Keratinocyte (primary cell): ENCODE measurements at regions not wholly inside any gene's neighbourhood (a gene's known extent, or its start where the extent isn't known, plus 50 kb on each side); places are given as distances from the start of the nearest gene placed in this dataset.

ENCODE experiments used
- DNase-seq: peaks from one replicate; pipeline ENCODE4 v3.0.0-alpha.2; 2011; ENCODE audit warnings: low read depth, missing footprints, low spot score
- FAIRE-seq: peaks from 2 replicates; lab custom pipeline; 2011; peaks lifted over from hg19 to GRCh38; lab: Jason Lieb, UNC
- H2AFZ ChIP-seq: 2 replicates; pipeline ENCODE4 v1.6.0; 2012; ENCODE audit warnings: low read length, control low read depth, inconsistent platforms; ENCODE audit not compliant: control insufficient read depth
- H3K27ac ChIP-seq: 2 replicates; pipeline ENCODE4 v1.5.1; 2011; ENCODE audit warnings: low read length; ENCODE audit not compliant: control insufficient read depth, insufficient read depth
- H3K27me3 ChIP-seq: 3 replicates; pipeline ENCODE4 v1.6.0; 2011; ENCODE audit warnings: low read length; ENCODE audit not compliant: control insufficient read depth, insufficient read depth; ENCODE audit errors: extremely low read depth
- H3K36me3 ChIP-seq, 2 experiments: 2 replicates in 1 of 2; 3 replicates in 1 of 2; pipeline ENCODE4 v1.5.1; 2011; ENCODE audit warnings: low read length in 2 of 2, mild to moderate bottlenecking in 1 of 2; ENCODE audit not compliant: control insufficient read depth in 2 of 2, insufficient read depth in 2 of 2; ENCODE audit errors: extremely low read depth in 1 of 2
- H3K4me1 ChIP-seq: 3 replicates; pipeline ENCODE4 v1.5.1; 2011; ENCODE audit warnings: low read length; ENCODE audit not compliant: control insufficient read depth, insufficient read depth; ENCODE audit errors: extremely low read depth
- H3K4me2 ChIP-seq: 3 replicates; pipeline ENCODE4 v1.6.0; 2011; ENCODE audit warnings: low read depth, low read length; ENCODE audit not compliant: control insufficient read depth, insufficient read depth; ENCODE audit errors: extremely low read depth
- H3K4me3 ChIP-seq, 3 experiments: fragments of 200-600 bp in 1 of 3; sonication (generic) in 1 of 3; 2 replicates in 2 of 3; 3 replicates in 1 of 3; pipeline ENCODE4 v1.5.1; 2011 to 2016; ENCODE audit warnings: low read length in 3 of 3, mild to moderate bottlenecking in 3 of 3, control low read depth in 2 of 3, inconsistent platforms in 1 of 3, low read depth in 1 of 3, mixed read lengths in 1 of 3, mixed run types in 1 of 3, moderate library complexity in 1 of 3; ENCODE audit not compliant: control insufficient read depth in 2 of 3, insufficient read depth in 2 of 3; ENCODE audit errors: extremely low read depth in 1 of 3
- H3K79me2 ChIP-seq: 2 replicates; pipeline ENCODE4 v1.6.0; 2012; ENCODE audit warnings: low read length; ENCODE audit not compliant: control insufficient read depth, insufficient read depth
- H3K9ac ChIP-seq: 3 replicates; pipeline ENCODE4 v1.6.0; 2011; ENCODE audit warnings: low read length; ENCODE audit not compliant: control insufficient read depth, insufficient read depth; ENCODE audit errors: extremely low read depth
- H3K9me1 ChIP-seq: 3 replicates; pipeline ENCODE4 v1.6.0; 2011; ENCODE audit warnings: low read length; ENCODE audit not compliant: control insufficient read depth, insufficient read depth; ENCODE audit errors: extremely low read depth
- H3K9me3 ChIP-seq: 2 replicates; pipeline ENCODE4 v1.5.1; 2012; ENCODE audit warnings: low read depth, low read length; ENCODE audit not compliant: control insufficient read depth
- H4K20me1 ChIP-seq: 3 replicates; pipeline ENCODE4 v1.6.0; 2011; ENCODE audit warnings: low read length; ENCODE audit not compliant: control insufficient read depth, insufficient read depth; ENCODE audit errors: extremely low read depth
- EZH2 ChIP-seq: IDR thresholded peaks from one replicate; pipeline ENCODE4 v1.6.1; 2012; ENCODE audit warnings: inconsistent platforms, mild to moderate bottlenecking, low read length, moderate library complexity
- dilution Hi-C: fragments of 300-500 bp; cut with MboI; formaldehyde crosslinking; loops from one replicate; pipeline ENCODE4 v1.7.0; 2020; ENCODE audit warnings: low sequenced_read_pairs; ENCODE audit not compliant: extremely low pct_ligation_motif_present
- TF ChIP-seq, protein P1 (sequence below), 3 experiments: IDR thresholded peaks in 1 of 3; conservative IDR thresholded peaks in 1 of 3; optimal IDR thresholded peaks in 1 of 3; 2 replicates in 2 of 3; 3 replicates in 1 of 3; pipeline versions ENCODE3 to v1.5.1; 2011; ENCODE audit warnings: low read length in 3 of 3, mild to moderate bottlenecking in 3 of 3, moderate library complexity in 2 of 3, control low read depth in 1 of 3, inconsistent platforms in 1 of 3; ENCODE audit not compliant: insufficient read depth in 2 of 3; ENCODE audit errors: extremely low read depth in 1 of 3

DNA sequence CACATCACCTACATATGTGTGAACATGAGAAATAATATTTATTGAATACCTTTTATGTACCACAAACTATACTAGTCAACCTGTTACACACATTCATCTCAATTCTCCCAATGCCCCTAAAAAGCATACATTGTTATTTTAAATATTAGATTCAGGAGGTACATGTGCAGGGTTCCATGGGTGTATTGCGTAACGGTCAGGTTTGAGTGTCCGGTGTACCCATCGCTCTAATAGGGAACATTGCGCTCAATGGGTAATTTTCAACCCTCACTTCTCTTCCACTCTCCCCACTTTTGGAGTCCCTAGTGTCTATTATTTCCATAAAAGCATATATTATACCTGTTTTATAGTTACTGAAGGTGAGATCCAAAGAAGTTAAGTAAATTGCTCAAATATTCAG lies 82.0 kb downstream of the IFI44 start:
- Histone ChIP-seq H4K20me1 (no peaks in the 10 kb centered on the region), H3K36me3 (no peaks in the 10 kb centered on the region), H2AFZ (no peak overlapping the region), H3K9me1 (no peaks in the 10 kb centered on the region), H3K27me3 (no peaks in the 10 kb centered on the region), H3K79me2 (no peaks in the 10 kb centered on the region), H3K9me3 (no peaks in the 10 kb centered on the region), H3K27ac (no peak overlapping the region), H3K4me3 (no peak overlapping the region), H3K4me2 (no peak overlapping the region), H3K4me1 (no peaks in the 10 kb centered on the region), H3K9ac (no peak overlapping the region)
- no peak for DNase-seq
- dilution Hi-C loops, result no loop called here
- TF ChIP-seq, protein P1, sequence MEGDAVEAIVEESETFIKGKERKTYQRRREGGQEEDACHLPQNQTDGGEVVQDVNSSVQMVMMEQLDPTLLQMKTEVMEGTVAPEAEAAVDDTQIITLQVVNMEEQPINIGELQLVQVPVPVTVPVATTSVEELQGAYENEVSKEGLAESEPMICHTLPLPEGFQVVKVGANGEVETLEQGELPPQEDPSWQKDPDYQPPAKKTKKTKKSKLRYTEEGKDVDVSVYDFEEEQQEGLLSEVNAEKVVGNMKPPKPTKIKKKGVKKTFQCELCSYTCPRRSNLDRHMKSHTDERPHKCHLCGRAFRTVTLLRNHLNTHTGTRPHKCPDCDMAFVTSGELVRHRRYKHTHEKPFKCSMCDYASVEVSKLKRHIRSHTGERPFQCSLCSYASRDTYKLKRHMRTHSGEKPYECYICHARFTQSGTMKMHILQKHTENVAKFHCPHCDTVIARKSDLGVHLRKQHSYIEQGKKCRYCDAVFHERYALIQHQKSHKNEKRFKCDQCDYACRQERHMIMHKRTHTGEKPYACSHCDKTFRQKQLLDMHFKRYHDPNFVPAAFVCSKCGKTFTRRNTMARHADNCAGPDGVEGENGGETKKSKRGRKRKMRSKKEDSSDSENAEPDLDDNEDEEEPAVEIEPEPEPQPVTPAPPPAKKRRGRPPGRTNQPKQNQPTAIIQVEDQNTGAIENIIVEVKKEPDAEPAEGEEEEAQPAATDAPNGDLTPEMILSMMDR (optimal IDR thresholded peaks at IDR 0.05 in 1 of 3, IDR thresholded peaks at IDR 0.05 in 1 of 3, conservative IDR thresholded peaks at IDR 0.05 in 1 of 3; ENCODE audit: extremely low read depth in 1 of 3, insufficient read depth in 2 of 3, low read length in 3 of 3), result no peak
- no peak for TF ChIP-seq EZH2
- no peak for FAIRE-seq

DNA sequence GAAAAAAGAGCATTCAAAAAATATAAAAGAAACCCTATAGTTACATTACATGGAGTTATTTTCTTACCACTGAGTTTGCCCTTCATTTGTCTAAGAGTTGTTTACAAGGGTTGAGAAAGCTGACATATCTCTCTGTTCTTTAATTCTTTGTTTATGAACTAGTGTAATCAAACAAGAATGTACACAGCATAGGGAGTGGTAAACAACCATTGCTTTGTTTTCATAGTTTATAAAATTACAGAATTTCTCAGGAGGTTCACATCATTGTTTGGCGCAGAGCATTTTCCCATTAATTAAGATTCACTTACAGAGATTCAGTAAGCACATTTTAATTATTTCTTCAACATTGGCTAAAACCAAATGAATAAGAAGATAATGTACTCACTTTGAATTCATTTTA lies 87.6 kb downstream of the IFI44 start:
- Histone ChIP-seq H3K4me1 (no peaks in the 10 kb centered on the region), H3K27me3 (no peaks in the 10 kb centered on the region), H2AFZ (no peak overlapping the region), H3K36me3 (no peaks in the 10 kb centered on the region), H3K4me3 (no peak overlapping the region), H3K27ac (no peak overlapping the region), H4K20me1 (no peaks in the 10 kb centered on the region), H3K9ac (no peak overlapping the region), H3K79me2 (no peaks in the 10 kb centered on the region), H3K4me2 (no peak overlapping the region), H3K9me3 (no peaks in the 10 kb centered on the region), H3K9me1 (no peaks in the 10 kb centered on the region)
- dilution Hi-C loops, result no loop called here
- no peak for TF ChIP-seq EZH2
- TF ChIP-seq, protein P1 (optimal IDR thresholded peaks at IDR 0.05 in 1 of 3, IDR thresholded peaks at IDR 0.05 in 1 of 3, conservative IDR thresholded peaks at IDR 0.05 in 1 of 3; ENCODE audit: extremely low read depth in 1 of 3, insufficient read depth in 2 of 3, low read length in 3 of 3), result no peak
- DNase-seq (no peak), FAIRE-seq (no peak)
